PC-9 (cell line): ENCODE measurements at regions not wholly inside any gene's neighbourhood (a gene's known extent, or its start where the extent isn't known, plus 50 kb on each side); places are given as distances from the start of the nearest gene placed in this dataset.

Experiments used
- BruUV-seq: library from RNA; stranded (reverse); fragments of 400-500 nt; replicated peaks from 2 replicates; lab custom pipeline; 2021; lab: Mats Ljungman, UMichigan
- CTCF ChIA-PET: fragments of 300-600 bp; sonication (Branson Sonifier 250); formaldehyde crosslinking; loops from one replicate; lab custom pipeline; 2022; ENCODE audit warnings: antibody characterized with exemption; lab: Charles Lee
- POLR2A ChIA-PET: fragments of 300-600 bp; sonication (Branson Sonifier 250); formaldehyde crosslinking; loops from one replicate; lab custom pipeline; 2022; ENCODE audit warnings: antibody characterized with exemption; ENCODE audit not compliant: unreplicated experiment; lab: Charles Lee
- DNase-seq, 2 experiments: peaks; one replicate each; pipeline versions ENCODE4 v3.0.0 to v3.0.0-alpha.2; 2015 to 2022; ENCODE audit warnings: mixed read lengths in 1 of 2
- H2AFZ ChIP-seq: fragments of 200-600 bp; sonication (generic); 2 replicates; pipeline ENCODE4 v1.8.1; 2017; ENCODE audit warnings: antibody characterized with exemption
- H3F3A ChIP-seq: fragments of 200-600 bp; sonication (generic); 2 replicates; pipeline ENCODE4 v1.8.1; 2017; ENCODE audit warnings: antibody characterized with exemption, mild to moderate bottlenecking, low read depth; ENCODE audit not compliant: insufficient read depth
- H3K27ac ChIP-seq: fragments of 200-600 bp; sonication (generic); 2 replicates; pipeline ENCODE4 v1.6.1; 2016; ENCODE audit warnings: mixed run types
- H3K27me3 ChIP-seq: fragments of 200-600 bp; sonication (generic); 2 replicates; pipeline ENCODE4 v1.6.1; 2016; ENCODE audit warnings: low read depth, mixed run types; ENCODE audit not compliant: insufficient read depth
- H3K36me3 ChIP-seq: fragments of 200-600 bp; sonication (generic); 2 replicates; pipeline ENCODE4 v1.6.1; 2016; ENCODE audit warnings: low read depth, mixed run types
- H3K4me1 ChIP-seq: fragments of 200-600 bp; sonication (generic); replicated peaks from 2 replicates; pipeline ENCODE4 v1.6.1; 2016; ENCODE audit warnings: mixed run types; ENCODE audit not compliant: insufficient read depth
- H3K4me2 ChIP-seq: fragments of 200-600 bp; sonication (generic); 2 replicates; pipeline ENCODE4 v1.6.1; 2017; ENCODE audit warnings: mixed run types
- H3K4me3 ChIP-seq: fragments of 200-600 bp; sonication (generic); 2 replicates; pipeline ENCODE4 v1.6.1; 2016; ENCODE audit warnings: mixed run types
- H3K79me2 ChIP-seq: fragments of 200-600 bp; sonication (generic); 2 replicates; pipeline ENCODE4 v1.6.1; 2017; ENCODE audit warnings: low read depth, mixed run types
- H3K9me2 ChIP-seq: fragments of 200-600 bp; sonication (generic); 2 replicates; pipeline ENCODE4 v1.8.1; 2017; ENCODE audit warnings: mild to moderate bottlenecking; ENCODE audit not compliant: insufficient read depth
- H3K9me3 ChIP-seq: fragments of 200-600 bp; sonication (generic); 2 replicates; pipeline ENCODE4 v1.8.1; 2016; ENCODE audit warnings: low read depth; ENCODE audit not compliant: insufficient read depth
- H4K20me1 ChIP-seq: fragments of 200-600 bp; sonication (generic); 2 replicates; pipeline ENCODE4 v1.8.1; 2017; ENCODE audit not compliant: insufficient read depth
- CTCF ChIP-seq: fragments of 200-600 bp; sonication (generic); conservative IDR thresholded peaks from 2 replicates; pipeline ENCODE4 v1.6.1; 2017; ENCODE audit warnings: mixed run types, antibody characterized with exemption, mild to moderate bottlenecking, moderate library complexity
- EZH2 ChIP-seq: fragments of 200-600 bp; sonication (generic); IDR thresholded peaks from 2 replicates; pipeline ENCODE4 v1.8.0; 2017; ENCODE audit warnings: antibody characterized with exemption, low read depth
- intact Hi-C: fragments of 100-400 bp; cut with micrococcal nuclease; formaldehyde crosslinking; loops from one replicate; pipeline ENCODE4 v1.10.0; 2022; ENCODE audit not compliant: unreplicated experiment

- intact Hi-C loops = loop anchor here (5.0 kb wide), 2 partner anchors 149 to 506 kb away; partner anchors contain the start of genes NR2F1 and NR2F1-AS1
- BruUV-seq = no TSS peak
- Histone ChIP-seq H3K9me2 (no peaks in the 10 kb centered on the region), H3K36me3 (no peaks in the 10 kb centered on the region), H2AFZ (no peak overlapping the region), H3K27me3 (no peaks in the 10 kb centered on the region), H4K20me1 (no peaks in the 10 kb centered on the region), H3K79me2 (no peaks in the 10 kb centered on the region), H3K4me2 (no peak overlapping the region), H3F3A (peaks cover 29% of the 10 kb centered on the region), H3K4me1 (peaks cover 41% of the 10 kb centered on the region), H3K9me3 (peaks cover 4% of the 10 kb centered on the region), H3K4me3 (no peak overlapping the region), H3K27ac (no peak overlapping the region)
- ChIA-PET POLR2A (no interaction called here), CTCF (no interaction called here)
- TF ChIP-seq CTCF (no peak), EZH2 (no peak)
- DNase-seq = no peak
These were observed 504.9 kb downstream of the NR2F1-AS1 start for GRCh38 chr5:93076096-93076495.

GRCh38 chr5:93073547-93073946, 507.5 kb downstream of the NR2F1-AS1 start:
- H3F3A ChIP-seq = peaks cover 15% of the 10 kb centered on the region
- intact Hi-C loops = no loop called here
- TF ChIP-seq CTCF (no peak), EZH2 (no peak)
- no peak overlapping the region for H3K4me3 ChIP-seq
- H3K27ac ChIP-seq = no peak overlapping the region
- POLR2A ChIA-PET = no interaction called here
- H3K4me2 ChIP-seq = no peak overlapping the region
- no peaks in the 10 kb centered on the region for H4K20me1 ChIP-seq
- H2AFZ ChIP-seq = no peak overlapping the region
- no peaks in the 10 kb centered on the region for H3K36me3 ChIP-seq
- H3K4me1 ChIP-seq = peaks cover 24% of the 10 kb centered on the region
- H3K79me2 ChIP-seq = no peaks in the 10 kb centered on the region
- no TSS peak for BruUV-seq
- no peaks in the 10 kb centered on the region; the same call in 1 of the 2 replicates for H3K9me3 ChIP-seq
- H3K9me2 ChIP-seq = no peaks in the 10 kb centered on the region
- no peak for DNase-seq
- CTCF ChIA-PET = no interaction called here
- no peaks in the 10 kb centered on the region for H3K27me3 ChIP-seq

GRCh38 chr5:93072831-93073459, 508.1 kb downstream of the NR2F1-AS1 start:
- no peaks in the 10 kb centered on the region for H3K9me2 ChIP-seq
- no peaks in the 10 kb centered on the region; the same call in 1 of the 2 replicates for H3K9me3 ChIP-seq
- BruUV-seq = no TSS peak
- H4K20me1 ChIP-seq = no peaks in the 10 kb centered on the region
- CTCF ChIA-PET = no interaction called here
- H3K79me2 ChIP-seq = no peaks in the 10 kb centered on the region
- peaks cover 20% of the 10 kb centered on the region for H3K4me1 ChIP-seq
- intact Hi-C loops = no loop called here
- no peaks in the 10 kb centered on the region for H3K27me3 ChIP-seq
- H3F3A ChIP-seq = peaks cover 12% of the 10 kb centered on the region
- no peak overlapping the region for H3K4me3 ChIP-seq
- no peak overlapping the region for H3K27ac ChIP-seq
- H3K36me3 ChIP-seq = no peaks in the 10 kb centered on the region
- no peak for DNase-seq
- no peak overlapping the region for H2AFZ ChIP-seq
- no peak overlapping the region for H3K4me2 ChIP-seq
- POLR2A ChIA-PET = no interaction called here
- TF ChIP-seq CTCF (no peak), EZH2 (no peak)
